ENCODE measurements at regions not wholly inside any gene's neighbourhood (a gene's known extent, or its start where the extent isn't known, plus 50 kb on each side); places are given as distances from the start of the nearest gene placed in this dataset.

DNA sequence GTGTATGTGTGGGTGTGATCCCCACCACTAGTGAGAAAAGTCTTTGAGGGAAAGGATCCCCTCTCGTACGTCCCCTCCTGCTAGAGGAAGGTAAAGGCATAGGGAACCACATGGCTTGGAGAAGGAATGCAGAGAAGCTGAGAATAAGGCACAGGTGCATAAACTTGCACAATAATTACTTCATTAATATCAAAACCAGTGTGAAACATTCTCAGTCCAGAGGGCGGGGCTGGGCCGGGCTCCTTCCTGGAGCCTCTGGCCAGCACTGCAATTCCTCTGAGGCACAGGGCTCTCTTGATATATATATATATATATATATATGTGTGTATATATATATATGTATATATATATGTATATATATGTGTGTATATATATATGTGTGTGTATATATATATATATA lies 162.6 kb downstream of the TSEN15 start:
- no peak for TF ChIP-seq POLR2A (IDR thresholded peaks at IDR 0.05)
- TF ChIP-seq CTCF (IDR thresholded peaks at IDR 0.05): no peak

Measured in tibial nerve (tissue), 3 donors.